ENCODE measurements at regions not wholly inside any gene's neighbourhood (a gene's known extent, or its start where the extent isn't known, plus 50 kb on each side); places are given as distances from the start of the nearest gene placed in this dataset.

DNA sequence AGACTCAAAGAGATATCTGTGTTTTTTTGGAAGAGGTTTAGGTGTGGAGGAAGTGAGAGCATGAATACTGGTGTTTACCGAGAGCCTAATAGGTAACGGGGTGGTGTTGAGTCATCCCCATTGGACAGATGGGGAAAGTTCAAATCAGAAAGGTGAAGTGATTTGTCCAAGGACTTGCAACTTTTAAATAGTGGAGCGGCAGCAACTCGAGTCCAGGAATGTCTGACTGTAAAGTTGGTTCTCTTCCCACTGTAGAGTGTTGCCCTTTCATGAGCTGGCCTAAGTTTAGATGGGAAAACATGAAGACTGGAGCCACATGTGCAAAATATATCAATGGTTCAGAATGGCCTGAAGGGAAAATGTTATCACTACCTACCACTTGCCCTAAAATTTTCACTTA, 125.7 kb downstream of the LYPLAL1 start:
- ATAC-seq (no peak), FAIRE-seq (no peak), DNase-seq (ENCODE audit: low read depth in 1 of 2, low spot score in 1 of 2) (no peak)
- CTCF ChIA-PET: no interaction called here
- WGBS (ENCODE audit: missing lambda C conversion rate): 84% methylated on average over 4 of the region's 4 CpGs
- Histone ChIP-seq H3K27ac (no peak overlapping the region), H3K4me3 (no peak overlapping the region), H3K4me1 (peaks cover 22% of the 10 kb centered on the region; the same call in 2 of the 3 replicates), H3K9me3 (no peaks in the 10 kb centered on the region), H3K4me2 (no peak overlapping the region)
- TF ChIP-seq SREBF2 (IDR thresholded peaks at IDR 0.05) (no peak), BHLHE40 (IDR thresholded peaks at IDR 0.05; ENCODE audit: low read depth, low read length) (no peak), ZNF302 (CRISPR knock-in tag; IDR thresholded peaks at IDR 0.05) (no peak), MYC (IDR thresholded peaks at IDR 0.05; ENCODE audit: borderline replicate concordance, low read length) (no peak), FOSB (CRISPR knock-in tag; IDR thresholded peaks at IDR 0.05) (no peak), PHF8 (IDR thresholded peaks at IDR 0.05; ENCODE audit: borderline replicate concordance, low read depth) (no peak), EHMT2 (IDR thresholded peaks at IDR 0.05; ENCODE audit: low read depth) (no peak), KDM1A (IDR thresholded peaks at IDR 0.05; ENCODE audit: low read depth) (no peak), CBX2 (IDR thresholded peaks at IDR 0.05; ENCODE audit: borderline replicate concordance, low read depth) (no peak), SMC3 (IDR thresholded peaks at IDR 0.05) (no peak)
- TF ChIP-seq, protein P1, sequence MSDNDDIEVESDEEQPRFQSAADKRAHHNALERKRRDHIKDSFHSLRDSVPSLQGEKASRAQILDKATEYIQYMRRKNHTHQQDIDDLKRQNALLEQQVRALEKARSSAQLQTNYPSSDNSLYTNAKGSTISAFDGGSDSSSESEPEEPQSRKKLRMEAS (IDR thresholded peaks at IDR 0.05): no peak
- TF ChIP-seq, protein P2, sequence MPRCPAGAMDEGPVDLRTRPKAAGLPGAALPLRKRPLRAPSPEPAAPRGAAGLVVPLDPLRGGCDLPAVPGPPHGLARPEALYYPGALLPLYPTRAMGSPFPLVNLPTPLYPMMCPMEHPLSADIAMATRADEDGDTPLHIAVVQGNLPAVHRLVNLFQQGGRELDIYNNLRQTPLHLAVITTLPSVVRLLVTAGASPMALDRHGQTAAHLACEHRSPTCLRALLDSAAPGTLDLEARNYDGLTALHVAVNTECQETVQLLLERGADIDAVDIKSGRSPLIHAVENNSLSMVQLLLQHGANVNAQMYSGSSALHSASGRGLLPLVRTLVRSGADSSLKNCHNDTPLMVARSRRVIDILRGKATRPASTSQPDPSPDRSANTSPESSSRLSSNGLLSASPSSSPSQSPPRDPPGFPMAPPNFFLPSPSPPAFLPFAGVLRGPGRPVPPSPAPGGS (IDR thresholded peaks at IDR 0.05): no peak
- TF ChIP-seq, protein P3, sequence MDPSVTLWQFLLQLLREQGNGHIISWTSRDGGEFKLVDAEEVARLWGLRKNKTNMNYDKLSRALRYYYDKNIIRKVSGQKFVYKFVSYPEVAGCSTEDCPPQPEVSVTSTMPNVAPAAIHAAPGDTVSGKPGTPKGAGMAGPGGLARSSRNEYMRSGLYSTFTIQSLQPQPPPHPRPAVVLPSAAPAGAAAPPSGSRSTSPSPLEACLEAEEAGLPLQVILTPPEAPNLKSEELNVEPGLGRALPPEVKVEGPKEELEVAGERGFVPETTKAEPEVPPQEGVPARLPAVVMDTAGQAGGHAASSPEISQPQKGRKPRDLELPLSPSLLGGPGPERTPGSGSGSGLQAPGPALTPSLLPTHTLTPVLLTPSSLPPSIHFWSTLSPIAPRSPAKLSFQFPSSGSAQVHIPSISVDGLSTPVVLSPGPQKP (IDR thresholded peaks at IDR 0.05; ENCODE audit: low read depth, low read length): no peak
- TF ChIP-seq, protein P4, sequence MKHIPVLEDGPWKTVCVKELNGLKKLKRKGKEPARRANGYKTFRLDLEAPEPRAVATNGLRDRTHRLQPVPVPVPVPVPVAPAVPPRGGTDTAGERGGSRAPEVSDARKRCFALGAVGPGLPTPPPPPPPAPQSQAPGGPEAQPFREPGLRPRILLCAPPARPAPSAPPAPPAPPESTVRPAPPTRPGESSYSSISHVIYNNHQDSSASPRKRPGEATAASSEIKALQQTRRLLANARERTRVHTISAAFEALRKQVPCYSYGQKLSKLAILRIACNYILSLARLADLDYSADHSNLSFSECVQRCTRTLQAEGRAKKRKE (CRISPR knock-in tag; IDR thresholded peaks at IDR 0.05; ENCODE audit: low read depth): no peak
- POLR2A ChIA-PET: no interaction called here

DNA sequence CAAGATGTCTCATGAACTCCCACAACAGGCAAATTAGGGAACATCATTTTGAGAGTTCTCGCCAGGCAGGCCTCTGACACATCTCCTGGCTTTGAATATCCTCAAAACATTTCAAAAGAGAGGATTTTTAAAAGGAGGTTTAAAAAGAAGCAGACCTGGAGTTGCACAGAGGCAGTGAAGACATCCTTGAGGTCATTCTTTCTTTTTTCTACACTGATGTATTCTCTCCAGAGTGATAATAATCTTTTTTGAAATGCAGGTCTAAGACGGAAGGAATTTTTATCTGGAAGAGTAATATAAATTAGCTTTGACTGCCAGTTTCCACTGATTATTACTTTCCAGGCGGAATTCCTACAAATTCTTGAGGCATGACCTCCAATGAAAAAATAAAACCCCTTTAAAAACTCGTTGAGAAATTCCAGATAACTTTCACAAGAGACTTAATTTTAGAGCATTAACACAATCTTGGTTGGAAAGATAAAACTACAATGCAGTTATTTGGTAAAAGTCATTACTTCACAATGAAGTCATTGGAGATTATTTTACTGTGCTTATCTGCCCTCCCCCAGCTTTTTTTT, 125.0 kb downstream of the LYPLAL1 start:
- no peak overlapping the region for H3K4me2 ChIP-seq
- 68% methylated on average over 4 of the region's 4 CpGs for WGBS (ENCODE audit: missing lambda C conversion rate)
- ChIA-PET CTCF (no interaction called here), POLR2A (no interaction called here)
- no peak overlapping the region for H3K4me3 ChIP-seq
- ATAC-seq (no peak), DNase-seq (ENCODE audit: low read depth in 1 of 2, low spot score in 1 of 2) (no peak), FAIRE-seq (no peak)
- TF ChIP-seq TP53 (CRISPR knock-in tag; IDR thresholded peaks at IDR 0.05): no peak
- TF ChIP-seq, protein P5, sequence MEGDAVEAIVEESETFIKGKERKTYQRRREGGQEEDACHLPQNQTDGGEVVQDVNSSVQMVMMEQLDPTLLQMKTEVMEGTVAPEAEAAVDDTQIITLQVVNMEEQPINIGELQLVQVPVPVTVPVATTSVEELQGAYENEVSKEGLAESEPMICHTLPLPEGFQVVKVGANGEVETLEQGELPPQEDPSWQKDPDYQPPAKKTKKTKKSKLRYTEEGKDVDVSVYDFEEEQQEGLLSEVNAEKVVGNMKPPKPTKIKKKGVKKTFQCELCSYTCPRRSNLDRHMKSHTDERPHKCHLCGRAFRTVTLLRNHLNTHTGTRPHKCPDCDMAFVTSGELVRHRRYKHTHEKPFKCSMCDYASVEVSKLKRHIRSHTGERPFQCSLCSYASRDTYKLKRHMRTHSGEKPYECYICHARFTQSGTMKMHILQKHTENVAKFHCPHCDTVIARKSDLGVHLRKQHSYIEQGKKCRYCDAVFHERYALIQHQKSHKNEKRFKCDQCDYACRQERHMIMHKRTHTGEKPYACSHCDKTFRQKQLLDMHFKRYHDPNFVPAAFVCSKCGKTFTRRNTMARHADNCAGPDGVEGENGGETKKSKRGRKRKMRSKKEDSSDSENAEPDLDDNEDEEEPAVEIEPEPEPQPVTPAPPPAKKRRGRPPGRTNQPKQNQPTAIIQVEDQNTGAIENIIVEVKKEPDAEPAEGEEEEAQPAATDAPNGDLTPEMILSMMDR (IDR thresholded peaks at IDR 0.05): no peak
- no peak for TF ChIP-seq HOXB5 (CRISPR knock-in tag; IDR thresholded peaks at IDR 0.05)
- no peak for TF ChIP-seq CBX8 (IDR thresholded peaks at IDR 0.05)
- no peak for TF ChIP-seq EHMT2 (IDR thresholded peaks at IDR 0.05; ENCODE audit: low read depth)
- no peak for TF ChIP-seq SREBF2 (IDR thresholded peaks at IDR 0.05)
- TF ChIP-seq RNF2 (IDR thresholded peaks at IDR 0.05; ENCODE audit: borderline replicate concordance, low read depth): no peak
- TF ChIP-seq TFCP2L1 (CRISPR knock-in tag; IDR thresholded peaks at IDR 0.05): no peak
- TF ChIP-seq, protein P6, sequence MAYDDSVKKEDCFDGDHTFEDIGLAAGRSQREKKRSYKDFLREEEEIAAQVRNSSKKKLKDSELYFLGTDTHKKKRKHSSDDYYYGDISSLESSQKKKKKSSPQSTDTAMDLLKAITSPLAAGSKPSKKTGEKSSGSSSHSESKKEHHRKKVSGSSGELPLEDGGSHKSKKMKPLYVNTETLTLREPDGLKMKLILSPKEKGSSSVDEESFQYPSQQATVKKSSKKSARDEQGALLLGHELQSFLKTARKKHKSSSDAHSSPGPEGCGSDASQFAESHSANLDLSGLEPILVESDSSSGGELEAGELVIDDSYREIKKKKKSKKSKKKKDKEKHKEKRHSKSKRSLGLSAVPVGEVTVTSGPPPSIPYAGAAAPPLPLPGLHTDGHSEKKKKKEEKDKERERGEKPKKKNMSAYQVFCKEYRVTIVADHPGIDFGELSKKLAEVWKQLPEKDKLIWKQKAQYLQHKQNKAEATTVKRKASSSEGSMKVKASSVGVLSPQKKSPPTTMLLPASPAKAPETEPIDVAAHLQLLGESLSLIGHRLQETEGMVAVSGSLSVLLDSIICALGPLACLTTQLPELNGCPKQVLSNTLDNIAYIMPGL (CRISPR knock-in tag; IDR thresholded peaks at IDR 0.05; ENCODE audit: borderline replicate concordance): no peak
- no peak for TF ChIP-seq HEYL (CRISPR knock-in tag; IDR thresholded peaks at IDR 0.05)
- TF ChIP-seq POLR2AphosphoS2 (conservative IDR thresholded peaks at IDR 0.05; ENCODE audit: low read length): no peak
- TF ChIP-seq, protein P7, sequence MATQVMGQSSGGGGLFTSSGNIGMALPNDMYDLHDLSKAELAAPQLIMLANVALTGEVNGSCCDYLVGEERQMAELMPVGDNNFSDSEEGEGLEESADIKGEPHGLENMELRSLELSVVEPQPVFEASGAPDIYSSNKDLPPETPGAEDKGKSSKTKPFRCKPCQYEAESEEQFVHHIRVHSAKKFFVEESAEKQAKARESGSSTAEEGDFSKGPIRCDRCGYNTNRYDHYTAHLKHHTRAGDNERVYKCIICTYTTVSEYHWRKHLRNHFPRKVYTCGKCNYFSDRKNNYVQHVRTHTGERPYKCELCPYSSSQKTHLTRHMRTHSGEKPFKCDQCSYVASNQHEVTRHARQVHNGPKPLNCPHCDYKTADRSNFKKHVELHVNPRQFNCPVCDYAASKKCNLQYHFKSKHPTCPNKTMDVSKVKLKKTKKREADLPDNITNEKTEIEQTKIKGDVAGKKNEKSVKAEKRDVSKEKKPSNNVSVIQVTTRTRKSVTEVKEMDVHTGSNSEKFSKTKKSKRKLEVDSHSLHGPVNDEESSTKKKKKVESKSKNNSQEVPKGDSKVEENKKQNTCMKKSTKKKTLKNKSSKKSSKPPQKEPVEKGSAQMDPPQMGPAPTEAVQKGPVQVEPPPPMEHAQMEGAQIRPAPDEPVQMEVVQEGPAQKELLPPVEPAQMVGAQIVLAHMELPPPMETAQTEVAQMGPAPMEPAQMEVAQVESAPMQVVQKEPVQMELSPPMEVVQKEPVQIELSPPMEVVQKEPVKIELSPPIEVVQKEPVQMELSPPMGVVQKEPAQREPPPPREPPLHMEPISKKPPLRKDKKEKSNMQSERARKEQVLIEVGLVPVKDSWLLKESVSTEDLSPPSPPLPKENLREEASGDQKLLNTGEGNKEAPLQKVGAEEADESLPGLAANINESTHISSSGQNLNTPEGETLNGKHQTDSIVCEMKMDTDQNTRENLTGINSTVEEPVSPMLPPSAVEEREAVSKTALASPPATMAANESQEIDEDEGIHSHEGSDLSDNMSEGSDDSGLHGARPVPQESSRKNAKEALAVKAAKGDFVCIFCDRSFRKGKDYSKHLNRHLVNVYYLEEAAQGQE (IDR thresholded peaks at IDR 0.05): no peak
- no peak for TF ChIP-seq JUN (IDR thresholded peaks at IDR 0.05)
- no peak for TF ChIP-seq EP300 (IDR thresholded peaks at IDR 0.05)
- TF ChIP-seq SMC3 (IDR thresholded peaks at IDR 0.05): no peak
- no peak for TF ChIP-seq HOXA7 (CRISPR knock-in tag; IDR thresholded peaks at IDR 0.05)
- no peaks in the 10 kb centered on the region for H3K9me3 ChIP-seq
- no peak overlapping the region for H3K27ac ChIP-seq
- peaks cover 14% of the 10 kb centered on the region; the same call in 2 of the 3 replicates for H3K4me1 ChIP-seq

Measured in A549 (cell line).